GM21423 (cell line): ENCODE measurements at regions not wholly inside any gene's neighbourhood (a gene's known extent, or its start where the extent isn't known, plus 50 kb on each side); places are given as distances from the start of the nearest gene placed in this dataset.
"Not testable (repeated sequence)": the region's sequence is repeated elsewhere in the genome, so short reads cannot be mapped to it uniquely, and the experiment has no call there.

Source experiments
- ATAC-seq: cut with Tn5 transposase; IDR thresholded peaks from one replicate; pipeline ENCODE4 v1.9.1; 2021; ENCODE audit warnings: mild to moderate bottlenecking, moderate library complexity; ENCODE audit not compliant: unreplicated experiment

DNA sequence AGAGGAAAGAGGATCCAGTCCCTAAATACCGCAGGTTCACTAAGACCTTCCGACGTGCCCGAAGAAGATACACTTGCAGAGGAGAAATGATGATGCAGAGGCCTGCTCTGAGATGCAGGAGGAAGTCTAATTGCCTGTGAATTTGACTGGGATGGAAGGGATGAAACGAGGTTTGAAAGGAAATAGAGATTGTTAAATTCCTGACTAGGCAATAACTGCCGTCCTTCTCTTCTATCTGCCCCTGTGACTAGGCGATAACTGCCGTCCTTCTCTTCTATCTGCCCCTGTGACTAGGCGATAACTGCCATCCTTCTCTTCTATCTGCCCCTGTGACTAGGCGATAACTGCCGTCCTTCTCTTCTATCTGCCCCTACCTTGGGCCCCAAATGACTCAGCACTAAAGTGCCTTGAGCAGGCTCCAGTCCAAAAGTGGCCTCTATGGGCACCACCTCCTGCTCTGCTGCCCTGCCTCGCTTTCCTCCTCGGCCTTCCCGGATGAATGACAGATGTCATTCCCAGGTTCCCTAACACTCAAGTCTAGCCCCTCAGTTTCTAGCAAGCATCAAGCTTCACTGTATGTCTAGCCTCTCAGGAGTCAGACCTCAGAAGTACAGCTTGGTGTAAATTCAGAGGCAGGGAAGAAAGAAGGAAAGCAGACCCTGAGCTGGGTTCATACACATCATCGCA lies 189.1 kb downstream of the FOXD4L6 start:
- ATAC-seq, result not testable (repeated sequence)

DNA sequence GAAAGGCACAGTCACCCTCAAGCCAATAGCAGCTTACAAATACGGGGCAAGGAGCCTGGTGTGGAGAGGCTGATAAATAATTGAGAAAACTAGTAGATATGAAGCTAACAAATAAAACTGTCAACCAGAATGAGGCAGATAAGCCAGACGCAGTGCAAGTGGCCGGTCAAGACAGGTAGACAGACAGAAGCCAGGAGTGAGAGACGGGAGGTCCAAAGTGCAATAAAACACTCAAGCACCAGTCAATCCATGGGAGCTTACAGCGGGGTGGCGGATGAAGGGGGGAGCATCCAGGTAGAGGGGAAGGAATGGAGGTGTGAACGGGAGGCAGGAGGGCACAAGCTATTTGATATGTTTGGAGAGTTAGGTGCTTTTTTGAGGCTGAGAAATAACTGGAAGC lies 193.1 kb downstream of the FOXD4L6 start:
- ATAC-seq, result no peak

DNA sequence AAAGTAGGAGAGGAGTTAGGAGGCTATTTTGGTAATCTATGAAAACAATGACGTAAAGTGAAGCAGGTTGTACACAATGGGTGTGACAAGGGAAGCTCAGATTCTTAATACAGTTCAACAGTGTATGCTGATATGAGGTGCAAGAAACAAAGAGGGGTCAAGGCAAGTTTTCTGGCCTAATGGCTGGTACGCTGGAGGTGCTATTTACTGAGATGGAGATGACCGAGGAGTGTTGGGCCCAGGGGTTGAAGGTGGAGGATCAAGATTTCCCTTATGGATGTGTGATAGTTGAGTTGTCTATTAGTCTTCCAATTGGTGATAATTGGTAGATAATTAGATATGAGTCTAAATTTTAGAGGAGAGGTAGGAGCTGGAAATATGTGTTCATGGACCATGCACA lies 194.0 kb downstream of the FOXD4L6 start:
- ATAC-seq, result not testable (repeated sequence)

DNA sequence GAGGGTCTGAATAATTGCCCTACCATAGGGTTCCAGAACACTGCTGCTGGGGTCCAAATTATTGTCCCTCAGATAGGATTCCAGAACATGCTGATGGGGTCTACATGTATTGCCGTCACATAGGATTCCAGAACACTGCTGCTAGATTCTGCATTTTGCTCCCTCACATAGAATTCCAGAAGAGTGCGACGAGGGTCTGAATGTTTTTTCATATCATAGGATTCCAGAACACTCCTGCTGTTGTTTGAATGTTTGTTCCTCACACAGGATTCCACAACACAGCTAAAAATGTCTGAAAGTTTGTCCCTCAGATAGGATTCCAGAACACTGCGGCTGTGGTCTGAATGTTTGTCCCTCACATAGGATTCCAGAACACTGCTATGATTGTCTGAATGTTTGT lies 198.1 kb downstream of the FOXD4L6 start:
- not testable (repeated sequence) for ATAC-seq

DNA sequence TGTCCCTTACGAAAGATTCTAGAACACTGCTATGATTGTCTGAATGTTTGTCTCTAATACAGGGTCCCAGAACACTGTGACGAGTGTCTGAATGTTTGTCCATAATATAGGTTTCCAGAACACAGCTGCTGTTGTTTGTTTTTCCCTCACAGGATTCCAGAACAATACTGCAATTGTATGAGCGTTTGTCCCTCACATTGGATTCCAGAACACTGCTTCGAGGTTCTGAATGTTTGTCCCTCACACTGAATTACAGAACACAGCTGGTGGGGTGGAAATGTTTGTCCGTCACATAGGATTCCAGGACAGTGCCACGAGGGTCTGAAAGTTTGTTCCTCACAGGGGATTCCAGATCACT lies 199.0 kb downstream of the FOXD4L6 start:
- not testable (repeated sequence) for ATAC-seq

DNA sequence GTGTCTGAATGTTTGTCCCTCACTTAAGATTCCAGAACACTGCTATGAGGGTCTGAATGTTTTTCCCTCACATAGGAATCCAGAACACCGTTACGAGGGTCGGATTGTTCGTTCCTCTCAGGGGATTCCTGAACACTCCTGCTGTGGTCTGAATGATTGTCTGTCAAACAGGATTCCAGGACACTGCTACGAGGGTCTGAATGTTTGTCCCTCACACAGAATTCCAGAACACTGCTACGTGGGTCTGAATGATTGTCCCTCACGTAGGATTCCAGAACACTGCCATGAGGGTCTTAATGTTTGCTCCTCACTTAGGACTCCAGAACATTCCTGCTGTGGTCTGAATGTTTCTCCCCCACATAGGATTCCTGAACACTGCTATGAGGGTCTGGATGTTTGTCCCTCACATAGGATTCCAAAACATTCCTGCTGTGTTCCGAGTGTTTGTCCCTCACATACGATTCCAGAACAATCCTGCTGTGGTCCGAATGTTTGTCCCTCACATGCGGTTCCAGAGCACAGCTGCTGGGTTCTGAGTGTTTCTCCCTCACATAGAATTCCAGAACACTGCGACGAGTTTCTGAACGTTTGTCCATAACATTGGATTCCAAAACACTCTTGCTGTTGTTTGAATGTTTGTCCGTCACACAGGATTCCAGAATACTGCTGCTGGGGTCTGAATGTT lies 199.5 kb downstream of the FOXD4L6 start:
- no peak for ATAC-seq

DNA sequence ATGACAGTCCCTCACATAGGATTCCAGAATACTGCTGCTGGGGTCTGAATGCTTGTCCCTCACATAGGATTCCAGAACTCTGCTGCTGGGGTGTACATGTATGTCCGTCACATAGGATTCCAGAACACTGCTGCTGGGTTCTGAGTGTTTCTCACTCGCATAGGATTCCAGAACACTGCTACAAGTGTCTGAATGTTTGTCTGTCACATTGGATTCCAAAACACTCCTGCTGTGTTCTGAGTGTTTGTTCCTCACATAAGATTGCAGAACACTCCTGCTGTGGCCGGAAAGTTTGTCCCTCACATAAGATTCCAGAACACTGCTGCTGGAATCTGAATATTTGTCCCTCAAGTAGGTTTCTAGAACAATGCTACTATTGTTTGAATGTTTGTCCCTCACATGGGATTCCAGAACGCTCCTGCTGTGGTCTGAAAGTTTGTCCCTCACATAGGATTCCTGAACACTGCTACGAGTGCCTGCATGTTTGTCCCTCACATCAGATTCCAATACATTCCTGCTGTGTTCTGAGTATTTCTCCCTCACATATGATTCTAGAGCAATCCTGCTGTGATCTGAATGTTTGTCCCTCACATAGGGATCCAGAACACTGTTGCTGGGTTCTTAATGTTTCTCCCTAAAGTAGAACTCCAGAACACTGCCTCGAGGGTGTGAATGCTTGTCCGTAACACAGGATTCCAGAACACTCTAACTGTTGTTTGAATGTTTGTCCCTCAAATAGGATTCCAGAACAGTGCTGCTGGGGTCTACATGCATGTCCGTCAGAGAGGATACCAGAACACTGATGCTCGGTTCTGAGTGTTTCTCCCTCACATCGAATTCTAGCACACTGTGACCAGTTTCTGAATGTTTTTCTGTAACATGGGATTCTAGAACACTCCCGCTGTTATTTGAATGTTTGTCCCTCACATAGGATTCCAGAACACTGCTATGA lies 200.4 kb downstream of the FOXD4L6 start:
- ATAC-seq, result no peak

DNA sequence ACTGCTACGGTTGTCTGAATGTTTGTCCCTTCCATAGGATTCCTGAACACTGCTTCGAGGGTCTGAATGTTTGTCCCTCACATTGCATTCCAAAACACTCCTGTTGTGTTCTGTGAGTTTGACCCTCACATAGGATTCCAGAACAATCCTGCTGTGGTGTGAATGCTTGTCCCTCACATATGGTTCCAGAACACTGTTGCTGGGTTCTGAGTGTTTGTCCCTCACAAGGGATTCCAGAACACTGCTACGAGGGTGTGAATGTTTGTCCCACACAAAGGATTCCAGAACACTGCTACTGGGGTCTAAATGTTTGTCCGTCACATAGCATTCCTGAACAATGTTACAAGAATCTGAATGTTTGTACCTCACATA lies 201.2 kb downstream of the FOXD4L6 start:
- ATAC-seq, result no peak

DNA sequence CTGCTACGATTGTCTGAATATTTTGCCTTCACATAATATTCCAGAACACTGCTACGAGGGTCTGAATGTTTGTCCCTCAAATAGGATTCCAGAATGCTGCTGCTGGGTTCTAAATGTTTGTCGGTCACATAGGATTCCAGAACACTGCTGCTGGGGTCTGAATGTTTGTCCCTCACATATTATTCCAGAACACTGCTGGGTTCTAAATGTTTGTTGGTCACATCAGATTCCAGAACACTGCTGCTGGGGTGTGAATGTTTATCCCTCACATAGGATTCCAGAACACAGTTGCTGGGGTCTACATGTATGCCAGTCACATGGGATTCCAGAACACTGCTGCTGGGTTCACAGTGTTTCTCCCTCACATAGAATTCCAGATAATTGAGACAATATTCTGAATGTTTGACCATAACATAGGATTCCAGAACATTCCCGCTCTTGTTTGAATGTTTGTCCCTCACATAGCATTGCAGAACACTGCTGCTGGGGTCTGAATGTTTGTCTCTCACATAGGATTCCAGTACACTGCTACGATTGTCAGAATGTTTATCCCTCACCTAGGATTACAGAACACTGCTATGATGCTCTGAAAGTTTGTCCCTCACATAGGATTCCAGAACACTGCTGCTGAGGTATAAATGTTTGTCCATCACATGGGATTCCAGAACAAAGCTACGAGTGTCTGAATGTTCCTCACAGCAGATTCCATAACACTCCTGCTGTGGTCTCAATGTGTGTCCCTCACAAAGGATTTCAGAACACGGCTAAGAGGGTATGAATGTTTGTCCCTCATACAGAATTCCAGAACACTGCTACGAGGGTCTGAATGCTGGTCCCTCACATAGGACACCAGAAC lies 201.8 kb downstream of the FOXD4L6 start:
- no peak for ATAC-seq

DNA sequence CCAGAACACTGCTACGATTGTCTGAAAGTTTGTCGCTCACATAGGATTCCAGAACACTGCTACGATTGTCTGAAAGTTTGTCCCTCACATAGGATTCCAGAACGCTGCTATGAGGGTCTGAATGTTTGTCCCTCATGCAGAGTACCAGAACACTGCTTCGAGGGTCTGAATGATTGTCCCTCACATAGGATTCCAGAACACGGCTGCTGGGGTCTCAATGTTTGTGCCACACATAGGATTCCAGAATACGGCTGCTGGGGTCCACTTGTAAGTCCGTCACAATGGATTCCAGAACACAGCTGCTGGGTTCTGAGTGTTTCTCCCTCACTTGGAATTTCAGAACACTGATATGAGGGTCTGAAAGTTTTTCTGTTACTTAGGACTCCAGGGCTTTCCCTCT lies 203.3 kb downstream of the FOXD4L6 start:
- no peak for ATAC-seq

DNA sequence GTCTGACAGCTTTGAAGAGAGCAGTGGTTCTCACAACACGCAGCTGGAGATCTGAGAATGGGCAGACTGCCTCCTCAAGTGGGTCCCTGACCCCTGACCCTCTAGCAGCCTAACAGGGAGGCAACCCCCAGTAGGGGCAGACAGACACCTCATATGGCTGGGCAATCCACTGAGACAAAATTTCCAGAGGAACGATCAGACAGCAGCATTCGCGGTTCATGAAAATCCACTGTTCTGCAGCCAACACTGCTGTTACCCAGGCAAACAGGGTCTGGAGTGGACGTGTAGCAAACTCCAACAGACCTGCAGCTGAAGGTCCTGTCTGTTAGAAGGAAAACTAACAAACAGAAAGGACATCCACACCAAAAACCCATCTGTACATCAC lies 212.1 kb downstream of the FOXD4L6 start:
- not testable (repeated sequence) for ATAC-seq

DNA sequence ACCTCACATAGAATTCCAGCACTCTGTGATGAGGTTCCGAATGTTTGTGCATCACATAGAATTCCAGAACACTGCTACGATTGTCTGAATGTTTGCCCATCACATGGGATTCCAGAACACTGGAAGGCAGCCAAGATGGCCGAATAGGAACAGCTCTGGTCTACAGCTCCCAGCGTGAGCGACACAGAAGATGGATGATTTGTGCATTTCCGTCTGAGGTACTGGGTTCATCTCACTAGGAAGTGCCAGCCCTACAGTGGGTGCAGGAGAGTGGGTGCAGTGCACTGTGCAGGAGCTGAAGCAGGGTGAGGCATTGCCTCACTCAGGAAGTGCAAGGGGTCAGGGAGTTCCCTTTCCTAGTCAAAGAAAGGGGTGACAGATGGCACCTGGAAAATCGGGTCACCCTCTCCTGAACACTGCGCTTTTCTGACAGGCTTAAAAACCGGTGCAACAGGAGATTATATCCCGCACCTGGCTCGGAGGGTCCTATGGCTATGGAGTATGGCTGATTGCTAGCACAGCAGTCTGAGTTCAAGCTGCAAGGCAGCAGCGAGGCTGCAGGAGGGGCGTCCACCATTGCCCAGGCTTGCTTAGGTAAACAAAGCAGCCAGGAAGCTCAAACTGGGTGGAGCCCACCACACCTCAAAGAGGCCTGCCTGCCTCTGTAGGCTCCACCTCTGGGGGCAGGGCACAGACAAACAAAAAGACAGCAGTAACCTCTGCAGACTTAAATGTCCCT lies 212.7 kb downstream of the FOXD4L6 start:
- ATAC-seq, result not testable (repeated sequence)

DNA sequence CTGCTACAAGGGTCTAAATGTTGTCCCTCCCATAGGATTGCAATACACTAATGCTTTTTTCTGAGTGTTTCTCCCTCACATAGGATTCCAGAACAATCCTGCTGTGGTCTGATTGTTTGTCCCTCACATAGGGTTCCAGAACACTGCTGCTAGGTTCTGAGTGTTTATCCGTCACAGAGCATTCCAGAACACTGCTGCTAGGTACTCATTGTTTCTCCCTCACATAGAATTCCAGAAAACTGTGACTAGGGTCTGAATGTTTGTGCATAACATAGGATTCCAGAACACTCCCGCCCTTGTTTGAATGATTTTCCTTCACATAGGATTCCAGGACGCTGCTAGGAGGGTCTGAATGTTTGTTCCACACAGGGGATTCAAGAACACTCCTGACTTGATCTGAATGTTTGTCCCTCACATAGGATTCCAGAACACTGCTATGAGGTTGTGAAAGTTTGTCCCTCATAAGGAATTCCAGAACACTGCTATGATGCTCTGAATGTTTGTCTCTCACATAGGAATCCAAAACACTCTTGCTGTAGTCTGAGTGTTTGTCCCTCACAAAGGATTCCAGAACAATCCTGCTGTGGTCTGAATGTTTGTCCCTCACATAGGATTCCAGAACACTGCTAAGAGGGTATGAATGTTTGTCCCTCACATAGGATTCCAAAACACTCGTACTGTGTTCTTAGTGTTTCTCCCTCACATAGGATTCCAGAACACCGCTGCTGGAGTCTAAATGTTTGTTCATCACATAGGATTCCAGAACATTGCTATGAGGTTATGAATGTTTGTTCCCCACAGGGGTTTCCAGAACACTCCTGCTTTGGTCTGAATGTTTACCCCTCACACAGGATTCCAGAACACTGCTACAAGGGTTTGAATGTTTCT lies 213.5 kb downstream of the FOXD4L6 start:
- no peak for ATAC-seq

DNA sequence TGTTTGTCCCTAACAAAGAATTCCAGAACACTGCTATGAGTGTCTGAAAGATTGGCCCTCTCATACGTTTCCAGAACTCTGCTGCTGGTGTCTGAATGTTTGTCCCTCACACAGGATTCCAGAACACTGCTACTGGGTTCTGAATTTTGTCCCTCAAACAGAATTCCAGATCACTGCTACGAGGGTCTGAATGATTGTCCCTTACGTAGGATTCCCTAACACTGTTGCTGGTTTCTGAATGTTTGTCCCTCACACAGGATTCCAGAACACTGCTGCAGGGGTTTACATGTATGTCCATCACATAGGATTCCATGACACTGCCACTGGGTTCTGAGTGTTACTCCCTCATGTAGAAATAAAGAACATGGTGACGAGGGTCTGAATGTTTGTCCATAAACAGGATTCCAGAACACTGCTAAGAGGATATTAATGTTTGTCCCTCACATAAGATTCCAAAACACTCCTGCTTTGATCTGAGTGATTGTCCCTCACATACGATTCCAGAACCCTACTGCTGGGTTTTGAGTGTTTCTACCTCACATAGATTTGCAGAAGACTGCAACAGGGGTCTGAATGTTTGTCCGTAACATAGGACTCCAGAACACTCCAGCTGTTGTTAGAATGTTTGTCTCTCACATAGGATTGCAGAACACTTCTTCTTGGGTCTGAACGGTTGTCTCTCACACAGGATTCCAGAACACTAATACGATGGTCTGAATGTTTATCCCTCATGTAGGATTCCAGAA lies 214.4 kb downstream of the FOXD4L6 start:
- ATAC-seq, result no peak

DNA sequence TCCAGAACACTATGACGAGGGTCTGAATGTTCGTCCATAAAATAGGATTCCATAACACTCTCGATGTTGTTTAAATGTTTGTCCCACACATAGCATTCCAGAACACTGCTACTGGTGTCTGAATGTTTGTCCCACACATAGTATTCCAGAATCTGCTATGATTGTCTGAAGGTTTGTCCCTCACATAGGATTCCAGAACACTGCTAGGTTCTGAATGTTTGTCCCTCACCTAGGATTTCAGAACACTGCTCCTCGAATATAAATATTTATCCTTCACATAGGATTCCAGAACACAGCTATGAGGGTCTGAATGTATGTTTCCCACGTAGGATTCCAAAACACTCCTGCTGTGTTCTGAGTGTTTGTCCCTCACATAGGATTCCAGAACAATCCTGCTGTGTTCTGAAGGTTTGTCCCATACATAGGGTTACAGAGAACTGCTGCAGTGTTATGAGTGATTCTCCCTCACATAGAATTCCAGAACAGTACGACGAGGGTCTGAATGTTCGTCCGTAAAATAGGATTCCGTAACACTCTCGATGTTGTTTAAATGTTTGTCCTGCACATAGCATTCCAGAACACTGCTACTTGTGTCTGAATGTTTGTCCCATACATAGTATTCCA lies 215.3 kb downstream of the FOXD4L6 start:
- no peak for ATAC-seq

DNA sequence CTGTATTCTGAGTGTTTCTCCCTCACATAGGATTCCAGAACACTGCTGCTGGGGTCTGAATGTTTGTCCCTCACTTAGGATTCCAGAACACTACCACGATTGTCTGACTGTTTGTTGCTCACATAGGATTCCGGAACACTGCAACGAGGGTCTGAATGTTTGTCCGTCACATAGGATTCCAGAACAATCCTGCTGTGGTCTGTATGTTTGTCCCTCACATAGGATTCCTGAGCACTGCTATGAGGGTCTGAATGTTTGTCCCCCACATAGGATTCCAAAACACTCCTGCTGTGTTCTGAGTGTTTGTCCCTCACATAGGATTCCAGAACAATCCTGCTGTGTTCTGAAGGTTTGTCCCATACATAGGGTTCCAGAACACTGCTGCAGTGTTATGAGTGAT lies 215.8 kb downstream of the FOXD4L6 start:
- not testable (repeated sequence) for ATAC-seq

DNA sequence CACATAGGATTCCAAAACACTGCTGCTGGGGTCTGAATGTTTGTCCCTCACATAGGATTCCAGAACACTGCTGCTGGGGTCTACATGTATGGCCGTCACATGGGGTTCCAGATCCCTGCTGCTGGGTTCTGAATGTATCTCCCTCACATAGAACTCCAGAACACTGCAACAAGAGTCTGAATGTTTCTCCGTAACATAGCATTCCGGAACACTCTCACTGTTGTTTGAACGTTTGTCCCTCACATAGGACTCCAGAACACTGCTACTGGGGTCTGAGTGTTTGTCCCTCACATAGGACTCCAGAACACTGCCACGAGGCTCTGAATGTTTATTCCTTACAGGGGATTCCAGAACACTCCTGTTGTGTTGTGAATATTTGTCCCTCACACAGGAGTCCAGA lies 216.8 kb downstream of the FOXD4L6 start:
- no peak for ATAC-seq

DNA sequence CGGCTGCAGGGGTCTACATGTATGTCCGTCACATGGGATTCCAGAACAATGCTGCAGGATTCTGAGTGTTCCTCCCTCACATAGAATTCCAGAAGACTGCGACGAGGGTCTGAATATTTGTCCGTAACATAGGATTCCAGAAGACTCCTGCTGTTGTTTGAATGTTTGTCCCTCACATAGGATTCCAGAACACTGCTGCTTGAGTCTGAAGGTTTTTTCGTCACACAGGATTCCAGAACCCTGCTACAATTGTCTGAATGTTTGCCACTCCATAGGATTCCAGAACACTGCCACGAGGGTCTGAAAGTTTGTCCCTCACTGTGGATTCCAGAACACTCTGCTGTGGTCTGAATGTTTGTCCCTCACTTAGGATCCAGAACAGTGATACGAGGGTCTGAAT lies 217.5 kb downstream of the FOXD4L6 start:
- not testable (repeated sequence) for ATAC-seq
